Activated T-cell treated with anti-CD3 and anti-CD28 coated beads, Interleukin-2, amount 50 U/mL, for 24 hours (primary cell): ENCODE measurements at regions not wholly inside any gene's neighbourhood (a gene's known extent, or its start where the extent isn't known, plus 50 kb on each side); places are given as distances from the start of the nearest gene placed in this dataset.

Source experiments
- DNase-seq: peaks from one replicate; pipeline ENCODE4 v3.0.0-alpha.2; 2020
- H3K27ac Mint-ChIP-seq: 2 replicates; pipeline ENCODE4 v1.8.0; 2020; ENCODE audit warnings: mild to moderate bottlenecking, mixed read lengths
- H3K27me3 Mint-ChIP-seq: 2 replicates; pipeline ENCODE4 v1.8.0; 2020; ENCODE audit warnings: mixed read lengths
- H3K36me3 Mint-ChIP-seq: 2 replicates; pipeline ENCODE4 v1.8.0; 2020; ENCODE audit warnings: low read depth, mixed read lengths
- H3K4me1 Mint-ChIP-seq: 2 replicates; pipeline ENCODE4 v1.8.0; 2020; ENCODE audit warnings: low read depth, mixed read lengths
- H3K4me3 Mint-ChIP-seq: 2 replicates; pipeline ENCODE4 v1.8.0; 2020; ENCODE audit warnings: mild to moderate bottlenecking, moderate library complexity, mixed read lengths
- H3K9me3 Mint-ChIP-seq: 2 replicates; pipeline ENCODE4 v1.8.0; 2020; ENCODE audit warnings: mixed read lengths

DNA sequence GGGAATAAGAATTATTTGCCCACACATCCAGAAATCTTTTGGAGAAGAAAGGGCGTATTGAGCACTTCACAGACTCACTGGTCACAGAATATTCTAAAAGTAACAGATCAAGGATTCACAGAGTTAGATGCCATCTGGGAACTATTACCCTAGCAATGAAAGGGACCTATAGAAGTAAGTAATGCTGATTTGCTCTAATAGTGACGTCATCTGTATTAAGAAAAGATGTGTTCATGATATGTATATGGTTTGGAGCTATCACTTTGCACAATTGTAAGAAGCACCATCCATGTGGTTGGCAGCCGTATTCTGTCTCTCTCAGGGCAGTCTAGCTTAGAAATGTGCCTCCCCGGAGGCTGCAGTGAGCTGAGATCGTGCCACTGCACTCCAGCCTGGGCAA lies 52.8 kb upstream of the SV2C start:
- peaks cover 25% of the 10 kb centered on the region for H3K27me3 Mint-ChIP-seq
- H3K36me3 Mint-ChIP-seq, result no peaks in the 10 kb centered on the region
- no peak overlapping the region for H3K27ac Mint-ChIP-seq
- H3K9me3 Mint-ChIP-seq, result peaks cover 3% of the 10 kb centered on the region
- H3K4me1 Mint-ChIP-seq, result no peaks in the 10 kb centered on the region
- DNase-seq, result no peak
- H3K4me3 Mint-ChIP-seq, result no peak overlapping the region

- Mint-ChIP-seq H3K27ac (no peak overlapping the region), H3K9me3 (no peaks in the 10 kb centered on the region), H3K27me3 (peaks cover 24% of the 10 kb centered on the region), H3K4me3 (no peak overlapping the region), H3K36me3 (no peaks in the 10 kb centered on the region), H3K4me1 (no peaks in the 10 kb centered on the region)
- DNase-seq, result no peak
Observed at GRCh38 chr5:76029739-76030138, 53.4 kb upstream of the SV2C start.

GRCh38 chr5:76025790-76026189 lies 57.4 kb upstream of the SV2C start:
- Mint-ChIP-seq H3K4me3 (no peak overlapping the region), H3K27me3 (peaks cover 18% of the 10 kb centered on the region), H3K9me3 (no peaks in the 10 kb centered on the region), H3K4me1 (no peaks in the 10 kb centered on the region), H3K36me3 (no peaks in the 10 kb centered on the region), H3K27ac (no peak overlapping the region)
- no peak for DNase-seq

GRCh38 chr5:76025069-76025468 lies 58.1 kb upstream of the SV2C start:
- H3K4me1 Mint-ChIP-seq, result no peaks in the 10 kb centered on the region
- H3K4me3 Mint-ChIP-seq, result no peak overlapping the region
- no peak overlapping the region for H3K27ac Mint-ChIP-seq
- peaks cover 21% of the 10 kb centered on the region for H3K27me3 Mint-ChIP-seq
- no peaks in the 10 kb centered on the region for H3K36me3 Mint-ChIP-seq
- no peak for DNase-seq
- H3K9me3 Mint-ChIP-seq, result no peaks in the 10 kb centered on the region

- no peak overlapping the region for H3K4me3 Mint-ChIP-seq
- H3K4me1 Mint-ChIP-seq, result no peaks in the 10 kb centered on the region
- no peaks in the 10 kb centered on the region for H3K36me3 Mint-ChIP-seq
- no peaks in the 10 kb centered on the region for H3K9me3 Mint-ChIP-seq
- DNase-seq, result no peak
- no peak overlapping the region for H3K27ac Mint-ChIP-seq
- H3K27me3 Mint-ChIP-seq, result peaks cover 21% of the 10 kb centered on the region
Observed at GRCh38 chr5:76022611-76023010, 60.6 kb upstream of the SV2C start.

DNA sequence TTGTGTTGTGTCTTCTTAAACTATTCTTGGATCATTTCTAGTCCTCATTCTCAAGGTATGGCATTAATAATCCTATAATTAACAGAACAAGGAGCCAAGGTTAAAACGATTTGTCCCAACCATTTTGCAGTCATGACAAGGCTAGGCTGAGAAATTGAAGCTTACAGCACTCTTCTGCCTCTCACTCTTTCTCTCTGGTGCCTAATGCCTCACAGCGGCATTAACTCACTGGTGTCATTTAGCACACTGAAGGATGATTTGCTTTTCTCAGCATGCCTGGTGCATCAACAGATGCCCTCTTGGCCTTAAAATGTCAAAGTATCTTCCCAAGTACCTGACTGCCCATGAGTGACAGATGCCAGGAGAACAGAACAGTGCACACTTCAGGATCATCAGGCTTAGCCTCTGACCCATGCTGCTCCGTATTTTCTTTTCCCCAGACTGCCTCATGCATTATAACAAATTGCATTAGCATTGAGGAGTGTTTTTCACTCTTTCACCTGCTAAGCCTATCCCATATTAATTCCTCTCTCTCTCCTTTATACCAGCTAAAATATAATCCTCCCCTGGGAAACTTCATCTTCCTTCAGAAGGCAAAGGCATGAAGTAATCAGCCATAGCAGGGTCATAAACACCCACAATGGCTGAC lies 61.1 kb upstream of the SV2C start:
- H3K27me3 Mint-ChIP-seq, result peaks cover 21% of the 10 kb centered on the region
- no peaks in the 10 kb centered on the region for H3K9me3 Mint-ChIP-seq
- no peak for DNase-seq
- no peaks in the 10 kb centered on the region for H3K36me3 Mint-ChIP-seq
- H3K27ac Mint-ChIP-seq, result no peak overlapping the region
- no peaks in the 10 kb centered on the region for H3K4me1 Mint-ChIP-seq
- no peak overlapping the region for H3K4me3 Mint-ChIP-seq

DNA sequence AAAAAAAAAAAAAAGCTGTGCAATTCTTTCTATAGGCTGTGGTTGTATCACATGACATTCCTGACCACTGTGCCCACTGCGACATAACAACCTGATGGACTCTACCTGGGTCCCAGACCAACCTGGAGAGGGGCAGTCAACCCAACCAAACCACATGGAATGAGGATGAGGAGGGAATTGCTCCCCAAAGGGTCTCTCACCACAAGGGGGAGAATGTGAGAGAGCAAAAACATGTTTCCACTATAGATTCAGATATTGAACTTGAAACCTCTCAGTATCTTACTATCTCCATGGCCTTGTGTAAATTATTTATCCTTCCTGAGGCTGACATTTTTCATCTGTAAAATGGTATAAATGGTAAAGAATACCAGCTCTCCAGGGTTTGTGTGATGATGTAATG lies 66.9 kb upstream of the SV2C start:
- H3K4me1 Mint-ChIP-seq, result no peaks in the 10 kb centered on the region
- no peak overlapping the region for H3K27ac Mint-ChIP-seq
- DNase-seq, result no peak
- peaks cover 3% of the 10 kb centered on the region for H3K9me3 Mint-ChIP-seq
- peaks cover 27% of the 10 kb centered on the region for H3K27me3 Mint-ChIP-seq
- no peaks in the 10 kb centered on the region for H3K36me3 Mint-ChIP-seq
- H3K4me3 Mint-ChIP-seq, result no peak overlapping the region

DNA sequence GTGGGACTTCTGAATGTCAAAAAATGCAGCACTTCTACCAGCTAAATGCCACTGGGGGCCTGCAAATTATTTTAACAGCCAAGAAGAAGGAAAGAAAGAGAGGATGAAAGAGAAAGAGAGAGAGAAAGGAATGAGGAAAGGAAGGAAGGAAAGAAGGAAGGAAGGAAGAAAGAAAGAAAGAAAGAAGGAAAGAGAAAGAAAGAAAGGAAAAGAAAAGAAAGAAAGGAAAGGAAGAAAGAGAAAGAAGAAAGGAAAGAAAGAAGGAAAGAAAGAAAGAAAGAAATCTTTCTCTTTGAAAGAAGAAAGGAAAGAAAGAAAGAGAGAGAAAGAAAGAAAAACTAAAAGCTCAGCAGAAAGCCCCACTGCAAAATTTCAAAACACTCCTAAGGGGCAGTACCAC lies 69.2 kb upstream of the SV2C start:
- Mint-ChIP-seq H3K9me3 (peaks cover 3% of the 10 kb centered on the region), H3K27ac (no peak overlapping the region), H3K4me3 (no peak overlapping the region), H3K4me1 (no peaks in the 10 kb centered on the region), H3K27me3 (peaks cover 24% of the 10 kb centered on the region), H3K36me3 (no peaks in the 10 kb centered on the region)
- no peak for DNase-seq

- no peak for DNase-seq
- no peaks in the 10 kb centered on the region for H3K4me1 Mint-ChIP-seq
- H3K27me3 Mint-ChIP-seq, result peaks cover 29% of the 10 kb centered on the region
- H3K9me3 Mint-ChIP-seq, result peaks cover under 1% of the 10 kb centered on the region
- no peaks in the 10 kb centered on the region for H3K36me3 Mint-ChIP-seq
- H3K27ac Mint-ChIP-seq, result no peak overlapping the region
- no peak overlapping the region for H3K4me3 Mint-ChIP-seq
Observed at GRCh38 chr5:76007904-76008303, 75.3 kb upstream of the SV2C start.

DNA sequence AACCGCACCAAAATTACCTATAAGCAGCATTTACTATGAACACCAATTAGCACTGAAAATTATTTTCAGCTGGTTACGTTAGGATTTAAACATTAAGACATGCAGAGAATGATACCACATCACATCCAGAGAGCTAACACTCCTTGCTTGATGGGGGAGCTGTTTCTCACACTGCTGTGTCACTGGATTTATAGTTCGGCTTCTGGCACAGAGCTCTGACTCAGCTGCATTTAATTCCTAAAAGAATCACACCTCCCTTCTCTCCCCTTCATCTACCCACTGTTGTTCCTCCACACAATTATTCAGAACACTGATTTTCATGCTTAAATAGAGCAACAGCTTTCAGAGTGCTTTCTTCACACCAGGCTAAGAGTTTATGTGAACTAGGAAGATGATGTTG lies 82.6 kb upstream of the SV2C start:
- no peak overlapping the region for H3K27ac Mint-ChIP-seq
- no peaks in the 10 kb centered on the region for H3K36me3 Mint-ChIP-seq
- H3K9me3 Mint-ChIP-seq, result peaks cover 4% of the 10 kb centered on the region
- H3K4me3 Mint-ChIP-seq, result no peak overlapping the region
- no peaks in the 10 kb centered on the region for H3K4me1 Mint-ChIP-seq
- DNase-seq, result no peak
- H3K27me3 Mint-ChIP-seq, result peaks cover 14% of the 10 kb centered on the region

- no peaks in the 10 kb centered on the region for H3K4me1 Mint-ChIP-seq
- H3K9me3 Mint-ChIP-seq, result peaks cover 4% of the 10 kb centered on the region
- H3K27ac Mint-ChIP-seq, result no peak overlapping the region
- no peaks in the 10 kb centered on the region for H3K36me3 Mint-ChIP-seq
- no peak overlapping the region for H3K4me3 Mint-ChIP-seq
- peaks cover 6% of the 10 kb centered on the region for H3K27me3 Mint-ChIP-seq
- DNase-seq, result no peak
Observed at GRCh38 chr5:75993643-75994520, 89.3 kb upstream of the SV2C start.

- no peak for DNase-seq
- Mint-ChIP-seq H3K27ac (no peak overlapping the region), H3K4me1 (no peaks in the 10 kb centered on the region), H3K4me3 (no peak overlapping the region), H3K36me3 (no peaks in the 10 kb centered on the region), H3K27me3 (peaks cover 6% of the 10 kb centered on the region), H3K9me3 (no peaks in the 10 kb centered on the region)
Observed at GRCh38 chr5:75993183-75993582, 90.0 kb upstream of the SV2C start.

DNA sequence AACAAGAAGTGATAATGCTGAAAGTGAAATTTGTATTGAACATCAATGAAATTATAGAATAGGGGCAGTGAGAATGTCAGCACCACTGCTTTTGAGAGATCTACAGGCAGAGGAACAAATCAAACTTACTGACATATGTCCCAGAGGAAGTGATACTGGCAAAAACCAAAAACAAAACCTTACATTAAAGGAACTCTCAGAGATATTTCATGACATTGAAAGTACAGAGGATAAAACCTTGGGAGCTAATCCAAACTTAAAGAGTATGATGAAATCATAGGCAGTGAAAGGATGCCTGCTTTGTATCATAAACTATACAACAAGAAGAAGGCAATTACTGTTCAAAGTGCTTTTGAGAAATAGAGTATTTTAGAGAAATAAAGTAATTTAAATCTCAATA lies 90.4 kb upstream of the SV2C start:
- no peak for DNase-seq
- H3K27me3 Mint-ChIP-seq, result peaks cover 6% of the 10 kb centered on the region
- no peaks in the 10 kb centered on the region for H3K4me1 Mint-ChIP-seq
- no peaks in the 10 kb centered on the region for H3K36me3 Mint-ChIP-seq
- no peak overlapping the region for H3K4me3 Mint-ChIP-seq
- no peaks in the 10 kb centered on the region for H3K9me3 Mint-ChIP-seq
- H3K27ac Mint-ChIP-seq, result no peak overlapping the region

DNA sequence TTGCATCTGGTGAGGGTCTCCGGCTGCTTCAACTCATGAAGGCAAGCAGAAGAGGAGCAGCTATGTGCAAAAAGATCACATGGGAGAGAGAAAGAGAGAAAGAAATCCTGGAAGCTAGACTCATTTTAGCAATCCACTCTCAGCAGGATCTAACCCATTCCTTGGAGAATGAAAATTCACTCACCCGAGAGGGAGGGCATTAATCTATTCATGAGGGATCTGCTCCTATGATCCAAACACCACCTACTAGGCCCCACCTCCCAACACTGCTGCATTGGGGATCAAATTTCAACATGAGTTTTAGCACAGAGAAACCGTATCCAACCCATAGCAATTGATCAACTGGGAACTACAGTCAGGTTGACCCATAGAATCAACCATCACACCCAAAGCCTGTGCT lies 98.1 kb upstream of the SV2C start:
- no peaks in the 10 kb centered on the region for H3K4me1 Mint-ChIP-seq
- H3K27ac Mint-ChIP-seq, result no peak overlapping the region
- no peaks in the 10 kb centered on the region for H3K36me3 Mint-ChIP-seq
- no peak for DNase-seq
- no peaks in the 10 kb centered on the region for H3K9me3 Mint-ChIP-seq
- H3K27me3 Mint-ChIP-seq, result peaks cover 1% of the 10 kb centered on the region
- H3K4me3 Mint-ChIP-seq, result no peak overlapping the region

DNA sequence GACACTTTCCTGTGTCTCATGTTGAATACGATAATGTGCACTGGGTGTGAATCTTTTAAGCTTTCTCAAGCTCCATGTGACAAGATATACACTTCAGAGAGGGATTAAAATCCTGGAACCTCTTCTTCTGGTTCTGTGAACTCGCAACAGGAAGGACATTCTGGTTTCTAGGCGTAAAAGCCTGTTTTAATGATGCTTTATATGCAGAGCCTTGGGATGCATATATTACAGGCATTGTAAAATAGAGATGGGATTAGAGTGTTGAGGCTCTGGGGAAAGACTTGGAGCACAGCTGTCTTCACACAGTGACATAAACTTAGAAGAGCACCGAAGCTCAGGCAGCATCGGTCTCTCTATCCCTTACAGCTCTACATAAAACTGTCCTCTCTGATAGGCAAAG lies 107.7 kb upstream of the SV2C start:
- Mint-ChIP-seq H3K27me3 (peaks cover 34% of the 10 kb centered on the region), H3K27ac (no peak overlapping the region), H3K4me3 (no peak overlapping the region), H3K9me3 (no peaks in the 10 kb centered on the region), H3K4me1 (no peaks in the 10 kb centered on the region), H3K36me3 (no peaks in the 10 kb centered on the region)
- DNase-seq, result no peak
